Bone marrow (tissue), 2 donors: ENCODE measurements at regions not wholly inside any gene's neighbourhood (a gene's known extent, or its start where the extent isn't known, plus 50 kb on each side); places are given as distances from the start of the nearest gene placed in this dataset.

Experiments used
- DNase-seq, 2 donors: peaks; one replicate each; lab custom pipeline; 2025; lab: John Stamatoyannopoulos, UW

DNA sequence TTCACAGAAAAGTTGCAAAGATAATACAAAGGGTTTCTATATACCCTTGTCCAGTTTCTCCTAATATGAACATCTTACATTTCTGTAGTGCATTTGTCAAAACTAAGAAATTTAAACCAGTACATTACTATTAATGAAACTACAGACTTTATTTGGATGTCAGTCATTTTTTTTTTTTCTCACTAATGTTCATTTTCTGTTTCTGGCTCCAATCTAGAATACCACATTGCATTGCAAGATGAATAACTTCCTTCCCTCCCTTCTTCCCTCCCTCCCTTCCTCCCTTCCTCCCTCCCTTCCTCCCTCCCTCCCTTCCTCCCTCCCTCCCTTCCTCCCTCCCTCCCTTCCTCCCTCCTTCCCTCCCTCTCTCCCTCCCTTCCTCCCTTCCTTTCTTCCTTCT lies 509.2 kb upstream of the MCTP2 start:
- no peak for DNase-seq

DNA sequence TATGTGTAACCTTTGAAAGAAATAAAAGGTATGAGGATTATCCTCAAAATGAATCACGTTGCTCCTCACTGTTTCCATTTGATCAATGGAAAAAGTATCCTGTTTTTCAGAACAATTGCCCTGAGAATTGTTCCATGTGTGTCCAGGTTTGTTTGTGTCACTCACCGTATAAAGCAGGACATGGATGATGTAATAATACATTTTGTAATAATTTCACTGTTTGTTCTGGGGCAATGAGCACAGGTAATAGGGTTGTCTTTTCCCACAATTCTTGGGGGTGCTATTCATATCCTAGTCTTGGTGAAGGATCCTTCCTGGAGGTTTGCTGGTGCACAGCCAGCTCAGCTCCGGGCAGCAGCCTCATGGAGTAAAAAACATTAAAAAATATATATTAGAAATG lies 510.8 kb upstream of the MCTP2 start:
- no peak for DNase-seq

DNA sequence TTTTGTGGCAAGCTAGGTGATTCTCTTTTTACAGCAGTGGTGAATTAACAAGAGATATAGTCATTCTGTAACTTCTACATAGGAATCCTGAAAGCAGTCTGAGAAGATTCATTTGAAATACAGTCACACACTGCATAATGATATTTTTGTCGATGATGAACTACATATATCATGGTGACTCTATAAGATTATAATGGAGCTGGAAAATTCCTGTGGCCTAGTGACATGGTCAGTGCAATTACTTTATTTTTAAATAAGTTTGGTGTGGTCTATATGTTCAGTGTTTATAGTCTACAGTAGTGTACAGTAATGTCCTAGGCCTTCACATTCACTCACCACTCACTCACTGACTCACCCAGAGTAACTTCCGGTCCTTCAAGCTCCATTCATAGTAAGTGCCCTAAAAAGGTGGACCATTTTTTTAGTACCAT lies 511.4 kb upstream of the MCTP2 start:
- no peak for DNase-seq

DNA sequence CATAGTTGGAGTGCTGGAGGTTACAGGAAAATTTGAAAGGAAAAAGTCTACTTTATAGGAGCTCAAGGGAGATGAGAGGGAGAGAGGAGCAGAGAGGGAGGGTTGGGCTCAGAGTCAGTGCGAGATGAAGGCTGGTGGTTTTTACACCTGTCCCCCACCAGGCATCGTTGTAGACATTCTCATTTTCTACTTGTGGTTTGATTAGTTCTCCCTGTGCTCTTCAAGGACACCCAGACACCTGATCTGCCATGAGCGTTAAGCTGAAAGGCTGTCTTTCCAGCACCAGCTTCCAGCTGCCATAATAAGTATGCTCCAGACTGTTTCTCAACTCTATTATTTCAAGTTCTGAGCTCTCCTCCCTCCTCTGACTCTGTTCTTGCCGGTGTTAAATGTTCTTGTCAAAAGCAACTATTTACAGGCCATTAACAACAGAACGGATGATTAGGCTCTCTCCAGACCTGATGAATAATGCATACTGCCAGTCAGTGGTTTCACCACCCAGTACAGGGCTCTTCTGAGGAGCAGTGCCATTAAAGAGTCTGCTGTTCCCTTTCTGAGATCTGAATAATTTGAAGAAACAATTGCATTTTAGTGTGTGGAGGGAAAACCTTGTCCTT lies 514.6 kb upstream of the MCTP2 start:
- no peak for DNase-seq

DNA sequence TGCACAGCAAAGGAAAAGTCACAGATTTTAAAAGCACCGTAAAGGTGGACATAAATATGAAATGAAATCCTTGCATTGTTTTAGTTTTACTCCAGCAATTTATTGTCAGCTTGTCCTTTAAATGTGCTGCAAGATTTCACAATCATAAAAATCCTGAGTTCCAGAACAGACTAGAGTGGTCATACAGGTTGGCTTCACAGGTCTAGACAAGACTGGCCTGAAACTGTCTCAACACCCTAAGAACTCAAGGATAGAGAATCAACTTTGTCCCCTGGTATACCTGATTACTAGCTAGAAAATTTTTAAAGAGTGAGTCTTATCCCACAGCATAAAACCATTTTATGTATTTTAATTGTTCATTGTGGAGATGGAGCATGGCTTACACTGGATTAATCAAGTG lies 521.7 kb upstream of the MCTP2 start:
- no peak for DNase-seq

DNA sequence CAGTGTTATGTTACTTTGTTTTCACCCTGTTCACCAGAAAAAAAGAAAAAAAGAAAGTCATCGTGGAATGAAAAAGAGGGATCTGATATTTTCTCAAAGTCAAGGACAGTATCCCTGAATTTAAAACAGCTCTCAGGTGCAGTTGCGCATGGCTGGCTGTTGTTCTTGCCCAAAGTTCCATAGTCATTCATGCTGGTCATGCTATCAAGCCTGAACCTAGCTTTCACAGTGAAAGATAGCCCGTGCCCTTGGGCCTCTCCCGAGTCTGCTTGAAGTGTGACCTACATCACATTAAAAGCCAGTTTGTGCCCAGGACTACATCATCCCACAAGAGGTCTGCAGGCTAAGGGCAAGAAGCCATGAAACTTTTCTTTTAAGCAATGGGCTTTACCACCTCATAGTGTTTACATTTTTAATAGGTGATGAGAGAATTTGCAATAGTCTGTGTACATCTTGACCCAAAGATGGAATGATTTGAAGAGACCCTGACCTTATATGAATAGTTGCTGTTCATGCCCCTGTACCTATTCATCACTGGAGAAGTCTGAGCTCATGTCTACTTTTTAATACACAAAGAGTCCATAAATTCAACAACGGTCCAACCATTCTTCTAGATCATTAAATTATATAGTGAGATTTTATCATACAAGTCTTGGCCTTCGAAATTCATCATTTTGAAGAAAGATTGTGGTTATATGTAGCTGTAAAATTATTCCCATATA lies 522.5 kb upstream of the MCTP2 start:
- DNase-seq, result no peak

DNA sequence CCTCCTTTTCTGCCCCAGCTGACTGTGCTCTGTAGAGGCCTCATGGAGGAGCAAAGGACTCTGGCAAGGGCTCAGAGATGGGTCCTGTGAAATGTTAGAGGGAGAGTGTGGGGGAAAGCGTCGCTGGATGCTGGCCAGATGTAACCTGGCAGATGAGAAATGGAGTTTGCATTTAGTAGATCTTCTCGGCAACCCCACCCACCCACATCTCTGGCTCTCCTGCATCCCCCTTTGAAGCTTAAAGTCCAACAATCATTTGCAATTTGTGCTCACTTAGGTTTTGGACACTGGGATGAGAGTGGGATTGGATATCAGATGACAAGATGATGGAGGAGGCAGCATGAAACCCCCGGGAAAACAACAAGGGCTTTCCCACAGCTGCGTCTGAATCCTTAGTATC lies 523.6 kb upstream of the MCTP2 start:
- no peak for DNase-seq

DNA sequence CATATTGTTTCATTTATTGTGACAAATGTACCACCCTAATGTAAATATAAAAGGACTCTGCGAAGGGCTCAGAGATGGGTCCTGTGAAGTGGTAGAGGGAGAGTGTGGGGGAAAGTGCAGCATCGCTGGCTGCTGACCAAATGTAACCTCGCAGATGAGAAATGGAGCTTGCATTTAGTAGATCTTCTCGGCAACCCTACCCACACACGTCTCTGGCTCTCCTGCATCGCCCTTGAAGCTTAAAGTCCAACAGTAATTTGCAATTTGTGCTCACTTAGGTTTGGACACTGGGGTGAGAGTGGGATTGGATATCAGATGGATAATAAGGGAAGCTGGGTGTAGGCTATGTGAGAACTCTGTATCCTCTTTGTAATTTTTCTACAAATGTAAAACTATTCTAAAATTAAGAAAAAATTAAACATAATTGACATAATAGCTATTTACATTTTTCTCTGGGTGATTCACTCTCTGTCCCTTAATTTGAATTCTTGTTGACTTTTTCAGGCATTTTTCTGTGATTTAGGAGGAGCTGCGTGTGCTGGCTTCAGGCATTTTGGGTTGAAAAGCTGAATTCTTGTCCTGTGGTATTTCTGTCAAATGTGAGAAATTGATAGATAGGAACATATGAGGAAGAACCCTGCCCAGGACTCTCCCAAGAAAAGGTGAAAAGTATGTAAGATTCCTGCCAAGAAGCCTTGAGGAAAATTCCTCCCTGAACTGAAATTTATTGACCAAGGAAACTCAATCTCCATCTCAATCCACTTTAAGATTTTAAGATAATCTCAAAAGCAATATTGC lies 524.7 kb upstream of the MCTP2 start:
- DNase-seq, result no peak

DNA sequence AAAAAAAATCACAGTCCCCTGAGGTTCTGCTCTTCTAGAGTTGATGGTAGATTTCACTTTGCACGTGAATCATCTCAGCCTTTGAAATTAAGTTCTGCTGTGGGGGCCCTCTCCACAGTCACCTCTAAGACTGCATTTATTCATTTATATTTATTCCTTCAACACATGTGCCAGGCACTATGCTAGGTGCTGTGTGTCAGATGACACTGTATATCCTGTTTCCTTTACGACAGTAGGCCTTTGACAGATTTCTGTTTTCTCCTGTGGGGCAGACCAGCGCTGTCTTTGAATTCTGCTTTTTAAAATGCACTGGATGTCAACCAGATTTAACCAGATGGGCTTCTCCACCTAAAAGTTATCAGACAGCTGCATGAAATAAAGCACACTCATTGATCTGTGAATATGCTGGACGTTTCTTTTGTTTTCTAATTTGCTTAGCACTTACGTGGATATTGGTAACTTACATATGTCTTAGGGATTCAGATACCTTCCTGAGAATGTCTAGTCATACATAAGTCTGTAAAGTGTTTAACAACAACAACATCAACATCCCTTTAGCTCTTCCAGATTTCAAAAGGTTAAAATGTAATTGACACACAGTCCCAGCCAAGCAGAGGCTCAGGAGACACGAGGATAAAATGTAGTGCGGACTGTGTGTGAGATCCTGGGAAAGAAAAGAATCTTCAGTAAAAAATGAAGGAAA lies 525.5 kb upstream of the MCTP2 start:
- no peak for DNase-seq

DNA sequence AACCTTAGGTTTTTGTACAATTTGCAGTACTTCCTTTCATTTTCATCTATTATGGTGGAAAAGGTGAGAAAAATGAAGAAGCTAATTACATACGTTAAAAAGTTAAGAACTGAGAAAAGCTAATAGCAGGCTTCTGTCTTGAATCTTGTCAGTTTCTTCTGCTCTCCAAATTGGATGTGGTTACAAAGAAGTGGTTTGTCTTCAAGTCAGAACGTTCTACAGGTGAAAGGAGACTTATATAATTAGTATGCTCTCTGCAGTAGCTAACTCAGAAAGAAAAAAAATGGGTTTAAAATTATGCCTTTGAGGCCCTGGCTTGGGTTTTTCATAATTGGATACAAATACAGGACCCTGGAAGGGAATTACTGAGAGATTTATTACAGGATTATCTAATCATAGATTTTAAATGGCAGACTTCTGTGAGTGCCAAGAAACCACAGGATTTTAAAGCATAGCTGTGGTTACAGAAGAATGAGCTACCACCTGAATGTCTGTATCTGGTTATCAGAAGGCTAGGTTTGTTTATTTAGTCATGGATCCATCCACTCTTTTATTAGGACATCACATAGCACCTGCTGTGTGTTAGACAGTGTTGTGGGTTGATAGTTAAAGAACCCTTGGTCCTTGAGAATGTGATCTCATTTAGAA lies 528.1 kb upstream of the MCTP2 start:
- DNase-seq, result no peak

DNA sequence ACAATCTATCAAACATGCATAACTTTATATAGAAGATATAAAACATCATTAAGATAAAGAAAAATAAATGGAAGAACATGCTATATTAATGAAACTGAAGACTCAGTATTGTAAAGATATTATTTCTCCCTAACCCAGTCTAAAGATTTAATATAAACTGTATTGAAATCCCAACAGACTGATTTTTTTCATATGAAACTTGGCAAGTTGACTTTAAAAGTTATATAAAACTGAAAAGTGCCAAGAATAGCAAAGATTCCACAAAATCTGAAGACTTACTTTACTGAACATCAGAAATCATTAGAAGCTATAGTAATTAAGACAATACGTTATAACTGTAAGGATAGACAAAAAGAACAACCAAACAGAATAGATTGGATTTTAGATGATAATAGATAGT lies 531.3 kb upstream of the MCTP2 start:
- no peak for DNase-seq

DNA sequence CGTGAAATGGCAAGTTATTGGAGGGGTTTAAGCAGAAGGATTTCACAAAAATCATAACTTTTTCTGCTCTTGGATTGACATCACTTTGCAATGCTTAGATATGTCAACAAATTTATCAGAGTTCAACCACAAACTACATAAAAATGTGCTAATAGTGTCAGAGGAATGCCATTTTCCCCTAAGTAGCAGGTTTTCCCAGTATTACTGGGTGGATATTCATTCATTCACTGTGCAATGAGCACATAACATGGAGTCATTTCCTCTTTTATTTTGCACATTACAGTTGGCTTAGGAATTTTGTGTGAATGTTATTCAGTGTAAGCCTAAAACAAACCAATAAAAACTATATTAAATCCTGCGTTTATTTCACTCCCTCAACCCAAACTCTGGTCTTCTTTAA lies 537.3 kb upstream of the MCTP2 start:
- DNase-seq, result no peak

DNA sequence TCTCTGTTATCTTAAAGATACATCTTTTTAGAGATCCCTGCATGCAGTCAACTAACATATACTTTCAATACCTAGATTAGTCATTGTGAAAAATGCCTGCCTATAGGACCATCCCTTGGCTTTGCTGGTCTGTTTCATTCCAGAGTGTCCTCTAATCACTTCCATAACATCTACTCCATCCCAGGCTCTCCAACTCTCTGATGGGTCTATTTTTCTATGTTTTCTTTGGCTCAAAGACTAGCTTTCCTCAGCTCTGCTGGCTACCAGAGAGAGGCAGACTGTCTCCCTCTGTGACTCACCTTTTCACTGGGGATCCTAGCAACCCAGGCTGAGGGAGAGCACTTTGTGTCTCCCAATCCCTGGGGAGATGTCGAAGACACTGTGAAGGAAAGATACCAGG lies 547.7 kb upstream of the MCTP2 start:
- no peak for DNase-seq

DNA sequence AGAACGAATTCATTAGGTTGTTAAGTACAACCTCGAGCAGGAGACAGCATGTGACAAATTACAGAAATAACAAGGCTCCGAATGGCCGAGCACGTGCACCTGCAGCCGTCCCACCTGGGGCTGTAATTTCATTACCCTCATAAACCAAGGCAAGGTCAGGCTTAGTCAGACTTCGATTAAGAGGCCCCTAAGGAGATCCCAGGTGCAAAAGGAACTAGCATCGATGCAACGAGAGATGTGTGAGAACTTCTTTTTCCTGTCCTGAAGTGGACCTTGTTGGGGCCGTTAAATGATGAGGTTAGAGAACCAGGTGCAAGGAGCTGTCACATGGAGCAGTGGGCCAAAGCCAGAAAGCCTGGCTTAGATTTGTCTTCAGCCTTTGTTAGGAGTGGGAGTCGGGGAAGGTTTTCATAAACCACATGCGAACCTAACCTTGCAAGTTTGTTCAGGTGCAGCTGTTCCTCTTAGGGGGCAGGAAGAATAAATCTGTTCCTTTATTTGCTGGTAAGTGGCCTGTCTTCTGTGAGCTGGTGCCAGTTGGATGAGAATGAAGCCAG lies 559.9 kb upstream of the MCTP2 start:
- no peak for DNase-seq

DNA sequence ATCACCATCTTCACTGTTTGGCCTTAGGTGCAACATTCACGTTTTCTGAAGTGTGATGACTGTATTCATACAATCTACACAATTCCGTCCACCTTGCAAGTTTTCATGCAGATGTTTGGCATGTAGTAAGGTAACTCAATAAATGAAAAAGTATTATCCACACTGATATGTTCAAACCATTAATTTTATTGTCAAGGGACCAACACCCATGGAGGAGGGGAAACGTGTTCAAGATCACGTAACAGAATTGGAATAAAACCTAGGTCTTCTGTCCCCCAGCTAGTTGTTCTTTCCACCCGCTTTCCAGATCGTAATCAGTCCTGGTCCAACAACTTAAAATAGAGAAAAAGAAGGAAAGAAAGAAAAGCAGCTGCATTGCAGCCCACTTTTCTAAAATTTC lies 560.4 kb upstream of the MCTP2 start:
- DNase-seq, result no peak

DNA sequence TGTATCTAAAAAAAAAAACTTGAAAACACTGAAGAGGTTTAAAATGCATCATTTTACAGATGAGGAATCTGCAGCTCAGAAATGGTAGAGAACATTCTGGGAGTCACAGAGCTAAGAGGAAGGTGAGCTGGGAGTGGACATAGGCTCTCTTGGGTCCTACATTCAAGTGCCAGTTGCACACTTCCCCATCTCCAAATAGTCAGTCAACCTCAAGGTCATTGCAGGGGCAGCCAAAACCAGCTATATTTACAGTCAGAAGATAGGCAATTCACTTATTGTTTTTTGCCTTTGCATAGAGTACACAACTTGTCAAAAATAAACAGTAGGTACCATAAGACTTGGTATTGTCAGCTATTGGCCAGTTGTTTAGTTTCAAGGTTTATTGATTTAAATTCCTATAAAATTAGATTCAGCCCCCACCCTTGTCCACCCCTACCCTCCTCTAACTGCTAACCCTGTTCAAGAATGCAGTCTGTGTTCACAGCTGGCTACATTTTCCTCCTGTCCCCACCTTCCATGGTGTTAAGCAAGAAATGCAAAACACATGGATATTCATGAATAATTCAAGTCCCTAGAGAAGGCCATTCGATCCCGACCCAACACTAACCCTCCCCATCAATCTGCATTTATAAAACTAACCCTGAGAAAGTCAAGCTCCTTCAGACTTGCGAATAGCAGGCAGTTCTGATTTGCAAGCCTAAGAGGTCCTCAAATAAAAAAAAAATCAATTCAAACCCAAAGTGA lies 567.0 kb upstream of the MCTP2 start:
- DNase-seq, result no peak

DNA sequence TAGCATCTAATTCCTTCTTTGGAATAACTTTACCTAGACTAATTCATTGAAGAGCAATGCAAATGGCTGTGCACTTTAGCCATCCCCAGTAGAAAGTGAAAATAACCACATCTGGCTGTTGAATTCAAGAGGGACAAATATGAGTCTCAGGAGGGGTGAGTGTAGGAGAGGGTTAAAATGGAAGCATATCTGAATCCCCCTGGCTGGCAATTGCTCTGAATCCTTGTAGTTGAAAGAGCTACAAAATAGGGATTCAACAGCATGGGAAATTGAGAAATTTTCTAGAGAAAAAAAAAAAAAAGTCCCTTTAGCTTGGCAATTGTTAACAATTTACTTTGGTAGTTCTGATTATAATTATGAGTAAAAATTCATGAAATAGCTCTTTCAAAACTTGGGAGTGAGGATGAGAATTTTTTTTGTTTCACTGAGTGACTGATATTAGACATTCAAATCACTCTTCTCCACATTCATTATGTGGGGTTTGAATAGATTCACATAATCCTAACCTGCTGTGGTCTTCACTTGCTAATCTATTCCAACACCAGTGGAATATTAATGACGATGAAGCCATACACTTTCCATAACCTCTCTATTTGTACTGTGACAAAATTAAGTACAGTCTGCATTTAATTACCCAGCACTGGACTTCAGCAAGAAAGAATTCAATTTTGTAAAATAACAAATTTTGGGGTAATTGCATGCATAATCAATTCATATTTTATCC lies 569.0 kb upstream of the MCTP2 start:
- DNase-seq, result no peak

DNA sequence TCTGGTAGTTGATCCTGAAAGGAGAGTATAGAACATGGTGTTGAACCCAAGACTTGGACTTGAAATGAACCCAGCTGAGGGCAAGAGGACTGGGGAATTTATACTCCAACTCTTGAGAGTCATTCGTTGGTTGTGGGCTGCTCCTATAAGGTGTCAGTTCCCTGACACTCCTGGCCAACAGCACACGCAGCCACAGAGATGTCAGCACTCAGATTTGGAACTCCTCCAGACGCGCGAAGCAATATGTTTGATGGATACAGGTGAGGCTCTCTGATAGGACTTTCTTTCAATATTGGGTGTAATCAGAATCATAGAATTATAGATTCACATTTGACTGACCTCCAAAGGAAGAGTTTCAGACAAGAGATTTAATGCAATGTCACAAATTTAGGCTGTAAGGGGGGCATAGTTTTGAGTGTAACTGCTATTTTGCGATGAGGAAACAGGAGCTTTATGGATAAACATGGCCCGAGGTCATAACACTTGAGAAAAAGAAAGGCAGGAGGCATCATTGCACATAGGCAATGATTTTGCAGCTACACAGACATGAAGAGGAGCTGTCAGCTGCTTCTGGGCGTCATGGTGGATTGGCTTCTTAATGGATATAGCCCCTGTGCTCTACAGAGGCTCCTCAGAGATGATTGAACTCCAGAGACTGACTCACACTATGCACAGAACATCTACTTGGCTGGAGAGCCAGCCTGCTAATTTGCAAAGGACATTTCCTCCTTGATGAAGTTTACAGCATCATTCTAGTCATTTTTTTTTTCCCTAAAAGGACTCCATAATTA lies 569.2 kb upstream of the RGMA start:
- DNase-seq, result no peak

DNA sequence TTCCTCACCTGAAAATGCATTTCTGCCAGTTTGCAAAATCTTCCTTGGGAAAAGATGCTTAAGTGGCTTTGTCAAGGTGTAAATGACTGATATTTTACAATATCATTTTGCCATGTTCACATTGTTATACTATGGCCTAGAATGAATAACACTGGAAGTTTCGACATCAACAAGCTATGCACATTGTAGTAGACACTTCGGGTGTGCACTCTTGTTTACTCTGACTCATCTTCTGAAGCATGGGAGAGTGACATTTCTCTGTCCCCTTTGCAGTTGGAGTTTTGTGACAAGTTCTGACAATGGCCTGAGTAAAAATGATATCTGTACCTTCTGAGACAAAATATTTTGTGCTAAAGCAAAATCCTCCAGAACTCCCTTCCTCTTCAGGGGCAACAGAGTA lies 567.0 kb upstream of the RGMA start:
- no peak for DNase-seq
